Upper lobe of left lung (tissue), 6 donors: ENCODE measurements at regions not wholly inside any gene's neighbourhood (a gene's known extent, or its start where the extent isn't known, plus 50 kb on each side); places are given as distances from the start of the nearest gene placed in this dataset.

Experiments used
- ATAC-seq, 2 donors: fragments of 200-7000 bp; cut with Tn5 transposase; one replicate each; pipeline ENCODE4 v1.9.1; 2022; ENCODE audit warnings: mild to moderate bottlenecking in 2 of 2, moderate library complexity in 2 of 2; ENCODE audit not compliant: low FRiP score in 2 of 2
- DNase-seq, 2 donors: peaks; one replicate each; pipeline ENCODE4 v3.0.0-alpha.2; 2019 to 2020
- H3K27ac ChIP-seq, 4 donors: fragments of 200-600 bp; sonication (generic); one replicate each; pipeline ENCODE4 v1.5.1; 2016 to 2019
- H3K27me3 ChIP-seq, 4 donors: fragments of 200-600 bp; sonication (generic); one replicate each; pipeline ENCODE4 v1.5.1; 2017 to 2019
- H3K36me3 ChIP-seq, 4 donors: fragments of 200-600 bp; sonication (generic); one replicate each; pipeline ENCODE4 v1.5.1; 2016 to 2019
- H3K4me1 ChIP-seq, 4 donors: fragments of 200-600 bp; sonication (generic); one replicate each; pipeline ENCODE4 v1.5.1; 2018 to 2019
- H3K4me3 ChIP-seq, 4 donors: fragments of 200-600 bp; sonication (generic); one replicate each; pipeline ENCODE4 v1.5.1; 2017 to 2019; ENCODE audit warnings: mild to moderate bottlenecking in 2 of 4, moderate library complexity in 1 of 4
- H3K9me3 ChIP-seq, 4 donors: fragments of 200-600 bp; sonication (generic); one replicate each; pipeline ENCODE4 v1.5.1; 2018 to 2019
- CTCF ChIP-seq, 6 experiments: fragments of 450-650 bp in 4 of 6; fragments of 200-600 bp in 2 of 6; sonication (generic) in 2 of 6; IDR thresholded peaks; one replicate each; pipeline ENCODE4 v1.5.1; 2016 to 2019; ENCODE audit warnings: antibody characterized with exemption in 6 of 6
- EP300 ChIP-seq, 4 donors: sonication (generic); formaldehyde crosslinking; IDR thresholded peaks; one replicate each; pipeline ENCODE4 v1.5.1; 2017; ENCODE audit warnings: antibody characterized with exemption in 4 of 4, control low read depth in 2 of 4
- POLR2A ChIP-seq, 4 donors: fragments of 450-650 bp; IDR thresholded peaks; one replicate each; pipeline ENCODE4 v1.5.1; 2016 to 2017; ENCODE audit warnings: antibody characterized with exemption in 4 of 4, mild to moderate bottlenecking in 2 of 4
- POLR2AphosphoS5 ChIP-seq, 2 donors: sonication (generic); formaldehyde crosslinking; IDR thresholded peaks; one replicate each; pipeline ENCODE4 v1.5.1; 2017; ENCODE audit warnings: antibody characterized with exemption in 2 of 2
- WGBS, 2 donors: methylation state at CpG; one replicate each; pipeline ENCODE4 v1.1.5; 2017 to 2018; 5-methylcytosine and 5-hydroxymethylcytosine counted together
- donor health status: DM: no; HTN: no; CAD: no; lungs with moderate emphysema.
- donor health status: DM: no; HTN: yes; CAD: no; lungs with severe emphysema.

GRCh38 chr20:6831461-6831860 is 64.0 kb downstream of the BMP2 start:
- TF ChIP-seq POLR2AphosphoS5 (IDR thresholded peaks at IDR 0.05) (no peak), CTCF (IDR thresholded peaks at IDR 0.05) (no peak), EP300 (IDR thresholded peaks at IDR 0.05) (no peak), POLR2A (IDR thresholded peaks at IDR 0.05) (no peak)
- no peaks in the 10 kb centered on the region for H3K4me1 ChIP-seq
- no peak for DNase-seq
- H3K36me3 ChIP-seq = no peaks in the 10 kb centered on the region
- no peak for ATAC-seq
- no peaks in the 10 kb centered on the region for H3K27me3 ChIP-seq
- no peak overlapping the region for H3K4me3 ChIP-seq
- no peak overlapping the region for H3K27ac ChIP-seq
- H3K9me3 ChIP-seq = no peaks in the 10 kb centered on the region
- WGBS, 2 donors = 81 to 86% methylated on average over 3 of the region's 3 CpGs

DNA sequence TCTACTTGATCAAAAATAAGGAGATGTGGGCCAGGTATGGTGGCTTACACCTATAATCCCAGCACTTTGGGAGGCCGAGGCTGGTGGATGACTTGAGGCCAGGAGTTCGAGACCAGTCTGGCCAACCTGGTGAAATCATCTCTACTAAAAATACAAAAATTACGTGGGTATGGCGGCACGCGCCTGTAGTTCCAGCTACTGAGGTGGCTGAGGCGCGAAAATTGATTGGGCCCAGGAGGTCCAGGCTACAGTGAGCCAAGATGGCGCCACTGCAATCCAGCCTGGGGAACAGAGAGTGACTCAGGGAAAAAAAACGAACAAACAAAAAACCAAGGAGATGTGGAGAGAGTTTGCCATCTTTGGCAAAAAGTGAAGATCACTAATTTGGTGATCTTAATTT is 65.3 kb downstream of the BMP2 start:
- no peak for TF ChIP-seq POLR2AphosphoS5 (IDR thresholded peaks at IDR 0.05)
- TF ChIP-seq EP300 (IDR thresholded peaks at IDR 0.05) = no peak
- TF ChIP-seq CTCF (IDR thresholded peaks at IDR 0.05) = no peak
- no peak for TF ChIP-seq POLR2A (IDR thresholded peaks at IDR 0.05)

DNA sequence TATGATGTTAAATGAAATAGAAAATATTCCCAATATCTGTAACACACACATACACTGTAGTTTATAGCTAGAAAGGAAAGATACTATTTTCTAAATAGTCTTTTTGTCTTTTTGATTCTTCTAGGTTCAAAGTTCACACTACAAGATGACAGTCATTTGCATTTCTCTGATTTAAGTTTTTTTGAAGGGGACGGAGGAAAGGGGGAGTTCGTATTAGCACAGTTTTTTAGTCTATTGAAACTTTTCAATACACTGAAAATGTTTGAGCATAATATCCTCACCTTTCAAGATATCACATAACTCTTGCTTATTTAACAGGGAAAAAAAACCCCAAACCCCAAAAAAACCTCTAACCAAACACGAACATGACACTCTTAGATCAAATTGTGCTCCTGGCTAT is 68.1 kb downstream of the BMP2 start:
- Histone ChIP-seq H3K27ac (no peak overlapping the region), H3K27me3 (no peaks in the 10 kb centered on the region), H3K36me3 (no peaks in the 10 kb centered on the region), H3K4me3 (no peak overlapping the region), H3K4me1 (no peaks in the 10 kb centered on the region), H3K9me3 (no peaks in the 10 kb centered on the region)
- 88 to 90% methylated on average over 3 of the region's 3 CpGs for WGBS, 2 donors
- DNase-seq (no peak), ATAC-seq (no peak)
- TF ChIP-seq POLR2AphosphoS5 (IDR thresholded peaks at IDR 0.05) = no peak
- TF ChIP-seq POLR2A (IDR thresholded peaks at IDR 0.05) = no peak
- TF ChIP-seq CTCF (IDR thresholded peaks at IDR 0.05) = no peak
- TF ChIP-seq EP300 (IDR thresholded peaks at IDR 0.05) = no peak

More for the DNA sequence above, 65.3 kb downstream of the BMP2 start:
- Histone ChIP-seq H3K4me1 (no peaks in the 10 kb centered on the region), H3K36me3 (no peaks in the 10 kb centered on the region), H3K9me3 (no peaks in the 10 kb centered on the region), H3K27ac (no peak overlapping the region), H3K27me3 (no peaks in the 10 kb centered on the region), H3K4me3 (no peak overlapping the region)
- ATAC-seq (no peak), DNase-seq (no peak)
- 93 to 96% methylated on average over 10 of the region's 10 CpGs for WGBS, 2 donors

- DNase-seq (no peak), ATAC-seq (no peak)
- TF ChIP-seq EP300 (IDR thresholded peaks at IDR 0.05) = no peak
- no peak for TF ChIP-seq CTCF (IDR thresholded peaks at IDR 0.05)
- no peak for TF ChIP-seq POLR2A (IDR thresholded peaks at IDR 0.05)
- TF ChIP-seq POLR2AphosphoS5 (IDR thresholded peaks at IDR 0.05) = no peak
- Histone ChIP-seq H3K4me1 (no peaks in the 10 kb centered on the region), H3K27ac (no peak overlapping the region), H3K9me3 (no peaks in the 10 kb centered on the region), H3K27me3 (no peaks in the 10 kb centered on the region), H3K4me3 (no peak overlapping the region), H3K36me3 (no peaks in the 10 kb centered on the region)
- 86 to 91% methylated on average over 7 of the region's 7 CpGs for WGBS, 2 donors
Measured at GRCh38 chr20:6836821-6837374, 69.4 kb downstream of the BMP2 start.

- Histone ChIP-seq H3K4me1 (no peaks in the 10 kb centered on the region), H3K36me3 (no peaks in the 10 kb centered on the region), H3K27me3 (no peaks in the 10 kb centered on the region), H3K4me3 (no peak overlapping the region), H3K27ac (no peak overlapping the region), H3K9me3 (no peaks in the 10 kb centered on the region)
- no peak for TF ChIP-seq CTCF (IDR thresholded peaks at IDR 0.05)
- no peak for TF ChIP-seq POLR2AphosphoS5 (IDR thresholded peaks at IDR 0.05)
- no peak for ATAC-seq
- no peak for DNase-seq
- 81 to 94% methylated on average over 2 of the region's 2 CpGs for WGBS, 2 donors
Measured at GRCh38 chr20:6837730-6838129, 70.2 kb downstream of the BMP2 start.
